NT2/D1 (cell line): ENCODE measurements at regions not wholly inside any gene's neighbourhood (a gene's known extent, or its start where the extent isn't known, plus 50 kb on each side); places are given as distances from the start of the nearest gene placed in this dataset.

Experiments used
- SUZ12 ChIP-seq: IDR thresholded peaks from 2 replicates; pipeline ENCODE4 v1.6.1; 2011; ENCODE audit not compliant: insufficient read length, insufficient read depth; ENCODE audit errors: extremely low read depth
- YY1 ChIP-seq: IDR thresholded peaks from 2 replicates; pipeline ENCODE4 v1.6.1; 2011; ENCODE audit not compliant: insufficient read length, insufficient read depth
- ZNF274 ChIP-seq: IDR thresholded peaks from 2 replicates; pipeline ENCODE4 v1.6.1; 2011; ENCODE audit warnings: mild to moderate bottlenecking, low read depth, low read length

DNA sequence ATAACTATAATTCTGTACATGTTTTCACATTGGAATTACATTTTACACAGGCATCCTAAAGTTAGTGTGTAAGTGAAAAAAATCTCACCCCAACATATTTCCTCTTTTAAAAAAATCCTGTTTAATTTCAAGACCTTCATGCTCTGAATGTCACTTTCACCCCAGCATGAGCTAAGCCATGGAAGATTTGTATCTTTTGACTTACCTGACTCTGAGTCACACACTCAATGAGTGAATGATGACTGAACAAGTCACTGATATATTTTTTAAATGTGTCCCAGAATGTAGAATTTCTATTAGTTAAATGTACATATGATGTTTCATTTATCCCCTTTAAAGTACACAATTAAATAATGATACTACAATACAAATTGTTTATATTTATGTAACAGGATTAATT is 199.9 kb upstream of the RBMS3 start:
- TF ChIP-seq ZNF274 (no peak), YY1 (no peak), SUZ12 (no peak)
